ENCODE measurements at regions not wholly inside any gene's neighbourhood (a gene's known extent, or its start where the extent isn't known, plus 50 kb on each side); places are given as distances from the start of the nearest gene placed in this dataset.
"Not testable (repeated sequence)": the region's sequence is repeated elsewhere in the genome, so short reads cannot be mapped to it uniquely, and the experiment has no call there.

DNA sequence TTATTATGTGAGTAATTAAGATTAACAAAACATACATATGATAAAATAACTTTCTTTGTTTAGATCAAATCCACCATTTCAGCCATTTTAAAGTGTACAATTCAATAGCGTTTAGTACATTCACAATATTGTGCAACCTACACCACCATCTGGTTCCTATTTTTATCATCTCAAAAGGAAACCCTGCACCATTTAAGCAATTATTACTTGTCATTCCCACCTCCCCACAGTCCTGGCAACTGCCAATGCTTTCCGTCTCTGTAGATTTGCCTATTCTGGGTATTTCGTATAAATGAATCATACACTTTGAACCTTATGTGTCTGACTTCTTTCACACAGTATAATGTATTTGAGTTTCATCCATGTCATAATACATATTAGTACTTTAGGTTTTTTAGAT is 162.5 kb upstream of the CNTNAP4 start:
- TF ChIP-seq, protein P1, sequence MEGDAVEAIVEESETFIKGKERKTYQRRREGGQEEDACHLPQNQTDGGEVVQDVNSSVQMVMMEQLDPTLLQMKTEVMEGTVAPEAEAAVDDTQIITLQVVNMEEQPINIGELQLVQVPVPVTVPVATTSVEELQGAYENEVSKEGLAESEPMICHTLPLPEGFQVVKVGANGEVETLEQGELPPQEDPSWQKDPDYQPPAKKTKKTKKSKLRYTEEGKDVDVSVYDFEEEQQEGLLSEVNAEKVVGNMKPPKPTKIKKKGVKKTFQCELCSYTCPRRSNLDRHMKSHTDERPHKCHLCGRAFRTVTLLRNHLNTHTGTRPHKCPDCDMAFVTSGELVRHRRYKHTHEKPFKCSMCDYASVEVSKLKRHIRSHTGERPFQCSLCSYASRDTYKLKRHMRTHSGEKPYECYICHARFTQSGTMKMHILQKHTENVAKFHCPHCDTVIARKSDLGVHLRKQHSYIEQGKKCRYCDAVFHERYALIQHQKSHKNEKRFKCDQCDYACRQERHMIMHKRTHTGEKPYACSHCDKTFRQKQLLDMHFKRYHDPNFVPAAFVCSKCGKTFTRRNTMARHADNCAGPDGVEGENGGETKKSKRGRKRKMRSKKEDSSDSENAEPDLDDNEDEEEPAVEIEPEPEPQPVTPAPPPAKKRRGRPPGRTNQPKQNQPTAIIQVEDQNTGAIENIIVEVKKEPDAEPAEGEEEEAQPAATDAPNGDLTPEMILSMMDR (IDR thresholded peaks at IDR 0.05; ENCODE audit: low read depth, low read length), result no peak
- no peak for DNase-seq (ENCODE audit: extremely low read depth, low read depth)

DNA sequence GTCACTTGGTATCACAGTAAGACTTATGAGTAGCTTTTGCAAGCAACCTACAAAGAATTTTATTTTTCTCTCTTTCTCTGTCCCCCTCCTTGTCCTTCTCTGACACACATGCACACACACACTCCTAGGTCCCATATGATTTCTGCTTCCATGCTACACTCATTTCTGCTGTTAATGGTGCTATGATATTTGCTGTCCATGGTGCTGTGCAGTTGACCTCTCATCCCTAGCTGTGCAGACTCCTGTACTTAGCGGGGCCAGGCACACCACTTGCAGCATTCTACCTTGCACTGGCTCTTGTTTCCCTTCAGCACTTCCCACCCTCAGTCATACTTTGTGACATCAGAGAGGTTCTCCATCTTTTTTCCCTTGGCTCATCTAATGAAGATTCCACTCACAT is 158.9 kb upstream of the CNTNAP4 start:
- TF ChIP-seq, protein P1 (IDR thresholded peaks at IDR 0.05; ENCODE audit: low read depth, low read length), result no peak
- no peak for DNase-seq (ENCODE audit: extremely low read depth, low read depth)

DNA sequence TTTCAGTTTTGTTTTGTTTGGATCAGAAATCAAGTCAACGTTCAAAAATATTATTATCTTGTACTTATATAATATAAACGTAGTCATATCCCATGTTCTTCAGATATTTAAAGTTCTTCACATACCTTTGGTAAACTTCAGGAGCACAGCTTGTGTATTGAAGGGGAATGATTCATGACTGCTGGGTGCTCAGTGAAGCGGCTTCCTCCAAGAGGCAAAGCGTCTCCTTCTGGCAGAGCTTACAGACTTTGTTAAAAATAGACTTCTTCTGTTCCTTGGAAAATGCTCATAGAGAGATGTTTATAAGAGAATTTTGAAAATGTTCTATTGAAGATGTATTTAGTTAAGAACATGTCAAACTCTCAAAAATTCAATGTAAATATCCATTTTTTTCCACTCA is 155.6 kb upstream of the CNTNAP4 start:
- TF ChIP-seq, protein P1 (IDR thresholded peaks at IDR 0.05; ENCODE audit: low read depth, low read length), result no peak
- no peak for DNase-seq (ENCODE audit: extremely low read depth, low read depth)

DNA sequence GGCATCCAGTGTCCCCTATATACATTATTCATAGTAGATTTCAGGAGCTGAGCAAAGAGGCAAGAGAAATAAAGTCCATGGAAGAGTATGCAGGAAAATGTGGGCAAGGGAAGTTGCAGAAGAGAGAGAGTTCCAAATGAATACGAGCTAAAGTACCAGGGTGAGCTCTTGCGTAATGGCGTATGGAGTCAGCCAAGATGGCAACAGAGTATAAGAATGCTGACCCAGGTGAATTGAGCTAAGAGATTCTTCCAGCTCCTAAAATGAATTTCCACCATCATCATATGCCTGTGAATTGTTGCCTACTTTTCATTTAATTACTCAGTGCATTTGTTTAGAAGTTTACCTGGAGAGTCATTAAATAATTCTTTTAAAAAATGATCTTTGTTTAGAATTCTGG is 153.2 kb upstream of the CNTNAP4 start:
- TF ChIP-seq, protein P1 (IDR thresholded peaks at IDR 0.05; ENCODE audit: low read depth, low read length), result no peak
- DNase-seq (ENCODE audit: extremely low read depth, low read depth), result no peak

DNA sequence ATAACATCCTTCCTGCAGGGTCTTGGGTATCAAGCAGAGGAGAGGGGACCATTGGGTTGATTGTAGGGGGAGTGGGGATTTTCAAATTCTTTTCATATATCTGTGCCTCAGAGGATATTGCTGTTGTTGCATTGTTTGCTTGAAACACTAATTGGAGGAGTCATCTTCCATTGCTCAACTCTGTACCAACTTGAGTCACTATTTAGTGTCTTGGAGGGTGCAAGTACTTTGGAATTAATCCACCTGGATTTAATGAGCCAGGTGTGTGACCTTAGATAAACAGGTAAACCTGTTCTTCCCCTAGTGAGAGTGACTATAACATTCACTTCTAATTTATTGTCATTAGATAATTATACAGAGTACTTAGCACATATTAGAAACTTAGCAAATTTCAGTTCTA is 151.3 kb upstream of the CNTNAP4 start:
- DNase-seq (ENCODE audit: extremely low read depth, low read depth), result no peak
- TF ChIP-seq, protein P1 (IDR thresholded peaks at IDR 0.05; ENCODE audit: low read depth, low read length), result no peak

DNA sequence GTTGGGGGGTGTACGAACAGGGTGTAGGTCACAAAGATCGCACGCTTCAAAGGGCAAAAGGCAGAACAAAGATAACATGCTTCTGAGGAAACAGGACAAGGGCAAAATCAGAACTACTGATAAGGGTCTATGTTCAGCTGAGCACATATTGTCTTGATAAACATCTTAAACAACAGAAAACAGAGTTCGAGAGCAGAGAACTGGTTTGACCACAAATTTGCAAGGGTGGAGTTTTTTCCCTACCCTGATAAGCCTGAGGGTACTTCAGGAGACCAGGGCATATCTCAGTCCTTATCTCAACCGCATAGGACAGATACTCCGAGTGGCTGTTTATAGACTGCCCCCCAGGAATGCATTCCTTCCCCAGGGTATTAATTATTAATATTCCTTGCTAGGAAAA is 139.1 kb upstream of the CNTNAP4 start:
- not testable (repeated sequence) for DNase-seq (ENCODE audit: extremely low read depth, low read depth)

DNA sequence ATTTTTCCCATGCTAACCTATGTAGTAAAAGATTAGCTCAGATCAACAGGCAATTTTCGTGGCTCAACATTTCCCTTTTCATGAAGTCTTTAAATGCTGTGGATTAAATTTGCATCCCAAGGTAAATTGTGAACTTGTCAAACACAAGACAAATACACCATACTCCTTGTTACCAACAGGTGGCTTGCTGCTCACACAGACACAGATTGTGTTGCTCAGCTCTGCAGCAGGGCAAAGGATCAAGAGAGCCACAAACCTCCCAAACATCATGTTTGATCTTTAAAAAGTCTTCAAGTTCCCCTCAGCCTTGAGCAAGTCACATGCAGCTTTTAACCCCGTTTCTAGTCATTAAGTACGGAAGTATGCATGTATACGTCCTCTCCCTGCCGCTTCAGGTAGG is 119.6 kb upstream of the CNTNAP4 start:
- TF ChIP-seq, protein P1 (IDR thresholded peaks at IDR 0.05; ENCODE audit: low read depth, low read length), result no peak
- DNase-seq (ENCODE audit: extremely low read depth, low read depth), result no peak

DNA sequence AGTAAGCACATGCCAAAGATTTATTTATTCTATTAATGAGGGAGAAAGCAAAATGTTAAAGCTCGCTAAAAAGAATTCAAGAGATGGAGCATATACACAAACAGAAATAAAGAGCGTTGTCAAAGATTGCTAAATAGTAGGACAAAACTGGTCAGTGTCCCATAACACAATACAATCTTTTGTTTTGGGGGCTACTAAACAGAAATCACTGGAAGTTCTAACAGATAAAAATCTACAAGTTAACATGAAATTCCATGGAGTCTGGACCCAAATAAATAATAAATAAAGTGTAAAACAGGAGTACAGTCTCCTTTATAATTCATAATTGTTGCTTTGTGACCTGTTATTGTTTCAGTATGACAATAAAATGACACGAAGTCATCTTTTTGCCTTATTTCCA is 115.2 kb upstream of the CNTNAP4 start:
- no peak for DNase-seq (ENCODE audit: extremely low read depth, low read depth)
- TF ChIP-seq, protein P1 (IDR thresholded peaks at IDR 0.05; ENCODE audit: low read depth, low read length), result no peak
